ENCODE measurements at regions not wholly inside any gene's neighbourhood (a gene's known extent, or its start where the extent isn't known, plus 50 kb on each side); places are given as distances from the start of the nearest gene placed in this dataset.

GRCh38 chr2:235170536-235171521 is 219.0 kb downstream of the SH3BP4 start:
- no peak for DNase-seq

DNA sequence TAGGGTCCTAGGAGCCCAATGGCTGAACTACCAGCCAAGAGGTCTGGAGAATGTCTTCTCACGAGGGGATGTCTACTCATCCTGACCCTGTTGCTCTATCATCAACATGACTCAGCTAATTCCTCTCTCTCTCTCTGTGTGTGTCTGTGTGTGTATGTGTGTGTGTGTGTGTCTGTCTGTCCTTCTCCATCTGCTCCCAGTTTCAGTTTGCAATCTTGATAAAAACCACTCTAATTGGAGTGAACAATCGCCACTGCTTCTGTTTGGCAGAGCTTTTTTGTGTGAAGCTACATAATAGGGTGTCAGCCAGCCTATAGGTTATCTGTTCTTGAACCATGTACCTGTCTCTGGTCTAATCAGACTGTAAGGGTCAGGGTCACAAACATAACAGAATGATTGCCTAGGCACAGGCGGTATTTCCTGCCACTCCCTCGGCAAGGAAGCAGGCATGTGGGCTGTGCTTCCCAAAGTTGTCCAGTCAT is 219.8 kb downstream of the SH3BP4 start:
- DNase-seq: no peak

GRCh38 chr2:235180642-235181041 is 228.8 kb downstream of the SH3BP4 start:
- DNase-seq: no peak

GRCh38 chr2:235183786-235184185 is 232.0 kb downstream of the SH3BP4 start:
- no peak for DNase-seq

GRCh38 chr2:235187806-235188205 is 236.0 kb downstream of the SH3BP4 start:
- DNase-seq: no peak

GRCh38 chr2:235191486-235191885 is 239.7 kb downstream of the SH3BP4 start:
- no peak for DNase-seq

GRCh38 chr2:235191978-235192377 is 240.2 kb downstream of the SH3BP4 start:
- no peak for DNase-seq

GRCh38 chr2:235194351-235194750 is 242.5 kb downstream of the SH3BP4 start:
- no peak for DNase-seq

- DNase-seq: no peak
Observed at GRCh38 chr2:235194836-235195235, 243.0 kb downstream of the SH3BP4 start.

- no peak for DNase-seq
Observed at GRCh38 chr2:235195921-235196320, 244.1 kb downstream of the SH3BP4 start.

GRCh38 chr2:235199128-235199527 is 247.3 kb downstream of the SH3BP4 start:
- no peak for DNase-seq

DNA sequence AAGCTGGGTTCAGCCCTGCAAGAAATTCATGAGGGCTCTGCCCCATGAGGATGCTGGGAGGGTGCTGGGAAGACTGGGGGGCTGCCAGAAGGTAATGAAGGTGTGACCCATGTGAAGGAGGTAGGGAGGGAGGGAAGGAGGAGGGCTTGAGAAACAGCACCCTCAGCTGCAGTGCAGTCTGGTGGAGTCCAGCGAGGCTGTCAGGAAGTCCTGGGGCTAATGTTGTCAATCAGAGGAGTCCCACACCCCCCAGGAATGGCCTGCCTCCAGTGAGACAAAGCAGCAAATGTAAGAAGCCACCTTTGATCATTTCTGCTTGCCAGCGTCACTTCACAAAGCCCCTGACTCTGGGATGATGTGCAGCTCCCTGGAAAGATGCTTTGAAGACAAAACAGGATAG is 248.4 kb downstream of the SH3BP4 start:
- DNase-seq: no peak

GRCh38 chr2:235201756-235202155 is 249.9 kb downstream of the SH3BP4 start:
- DNase-seq: no peak

DNA sequence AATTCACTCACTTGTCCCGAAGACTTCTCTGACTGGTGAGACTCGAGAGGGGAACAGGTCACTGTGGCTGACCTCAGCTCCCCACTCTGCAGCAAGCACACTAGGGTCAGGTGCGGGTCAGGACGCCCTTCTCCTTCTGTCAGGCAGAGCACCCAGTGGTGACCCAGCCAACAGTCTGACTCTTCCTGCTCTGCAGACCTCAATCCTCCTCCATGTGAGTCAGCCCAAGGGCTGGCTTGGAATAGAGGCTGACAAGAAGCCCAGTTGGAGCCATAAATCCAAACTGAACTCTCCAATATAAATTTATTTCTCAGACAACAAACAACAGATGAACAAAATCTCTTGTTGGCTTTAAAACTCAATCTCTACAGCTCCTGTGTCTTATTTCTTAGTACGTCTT is 253.1 kb downstream of the SH3BP4 start:
- DNase-seq: no peak

GRCh38 chr2:235206399-235206798 is 254.6 kb downstream of the SH3BP4 start:
- no peak for DNase-seq

DNA sequence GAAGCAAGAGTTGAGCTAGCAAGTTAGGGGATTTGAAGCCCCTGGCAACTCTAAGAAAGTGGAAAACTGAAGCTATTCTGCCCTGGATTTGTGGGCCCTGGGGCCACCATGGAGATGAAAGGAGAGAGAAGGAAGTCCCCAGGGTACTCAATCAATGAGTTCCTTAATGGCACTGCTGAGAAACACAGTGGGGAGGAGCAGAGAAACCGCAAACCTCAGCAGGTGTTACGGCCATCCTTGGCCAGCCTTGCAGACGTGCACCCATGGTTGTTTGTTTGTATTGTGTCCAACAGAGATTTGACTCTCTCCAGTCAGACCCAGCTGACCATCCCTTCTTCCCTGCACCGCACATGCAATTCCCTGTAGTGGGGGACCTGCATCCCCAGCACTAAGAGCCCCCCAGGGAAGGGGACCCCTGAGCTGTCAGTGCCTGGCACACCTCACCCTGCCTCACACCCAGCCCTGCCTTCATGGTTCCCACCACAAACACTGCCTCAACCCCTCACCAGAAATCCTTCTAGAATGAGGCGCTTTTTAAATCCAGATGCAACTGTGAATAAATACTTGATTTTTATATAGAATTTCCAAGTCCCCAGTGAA is 255.3 kb downstream of the SH3BP4 start:
- no peak for DNase-seq

DNA sequence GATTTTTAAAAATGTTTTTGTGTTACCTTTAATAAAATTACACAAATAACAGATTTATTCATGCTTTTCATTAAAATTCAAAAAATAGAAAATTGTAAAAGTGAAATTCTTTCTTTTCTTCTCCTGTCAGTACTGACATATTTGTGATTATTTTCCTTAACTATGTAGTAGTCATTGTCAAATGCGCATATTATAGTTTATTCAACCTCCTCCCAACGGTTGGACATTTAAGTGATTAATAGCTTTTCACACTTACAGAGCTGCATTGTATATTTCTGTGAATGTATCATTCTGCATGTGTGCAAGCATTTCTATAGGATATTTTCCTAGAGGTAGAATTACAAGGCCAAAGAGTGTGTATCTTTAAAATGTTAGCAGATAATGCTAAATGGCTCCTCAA is 259.2 kb downstream of the SH3BP4 start:
- DNase-seq: no peak

- DNase-seq: no peak
Observed at GRCh38 chr2:235212501-235213158, 260.8 kb downstream of the SH3BP4 start.

- no peak for DNase-seq
Observed at GRCh38 chr2:235215248-235215647, 263.4 kb downstream of the SH3BP4 start.

GRCh38 chr2:235216901-235217300 is 265.1 kb downstream of the SH3BP4 start:
- DNase-seq: no peak

DNA sequence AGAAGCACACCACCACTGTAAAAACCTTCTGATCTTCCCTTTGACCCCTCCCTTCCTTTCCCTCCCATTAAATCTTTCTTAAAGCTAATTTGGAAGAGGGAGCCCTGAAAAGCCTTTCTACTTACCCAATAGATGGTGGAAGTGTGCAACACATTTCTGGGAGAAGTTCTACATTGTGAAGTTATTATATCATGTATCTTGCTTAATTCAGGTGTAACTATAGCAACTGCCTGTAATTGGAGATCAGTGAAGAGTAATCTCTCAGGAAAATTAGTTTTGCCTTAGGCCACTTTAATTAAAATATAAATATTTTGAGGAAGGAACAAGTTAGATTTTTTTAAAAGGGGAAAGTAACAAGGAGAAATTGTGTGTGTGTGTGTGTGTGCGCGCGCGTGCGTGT is 266.0 kb downstream of the SH3BP4 start:
- no peak for DNase-seq

- no peak for DNase-seq
Observed at GRCh38 chr2:235218486-235218907, 266.7 kb downstream of the SH3BP4 start.

GRCh38 chr2:235219048-235219447 is 267.2 kb downstream of the SH3BP4 start:
- DNase-seq: no peak

- no peak for DNase-seq
Observed at GRCh38 chr2:235220331-235220730, 268.5 kb downstream of the SH3BP4 start.
